ENCODE measurements at regions not wholly inside any gene's neighbourhood (a gene's known extent, or its start where the extent isn't known, plus 50 kb on each side); places are given as distances from the start of the nearest gene placed in this dataset.
"Not testable (repeated sequence)": the region's sequence is repeated elsewhere in the genome, so short reads cannot be mapped to it uniquely, and the experiment has no call there.

DNA sequence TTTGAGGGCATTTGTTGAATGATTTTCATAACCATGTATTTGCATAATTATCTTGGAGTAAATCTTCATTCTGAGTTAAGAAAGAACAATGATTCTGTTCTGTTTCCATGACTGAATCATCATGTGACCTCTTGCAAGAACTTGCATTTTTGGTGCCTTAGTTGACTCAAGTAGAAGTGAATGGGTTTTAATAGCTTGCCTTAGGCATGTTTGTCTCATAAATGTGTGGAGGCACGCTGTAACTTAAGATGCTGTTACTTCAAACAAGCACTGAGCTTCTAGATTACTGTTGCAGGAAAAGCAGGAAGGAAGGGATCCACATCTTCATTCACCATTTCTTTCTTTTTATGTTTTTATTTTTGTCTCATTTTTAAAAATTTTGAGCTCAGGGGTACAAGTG lies 875.8 kb downstream of the PRIM2 start:
- not testable (repeated sequence) for H4K91ac ChIP-seq (ENCODE audit: insufficient read length, low read depth, low read length); H2BK120ac ChIP-seq (ENCODE audit: low read depth, low read length, poor library complexity, severe bottlenecking); H3K23me2 ChIP-seq (ENCODE audit: insufficient read length, low read depth, low read length, poor library complexity, severe bottlenecking); H3K4me1 Mint-ChIP-seq; H2AFZ ChIP-seq (ENCODE audit: low read length); DNase-seq; H2BK20ac ChIP-seq (ENCODE audit: low read depth, low read length, poor library complexity, severe bottlenecking); H3K79me2 ChIP-seq (ENCODE audit: insufficient read depth, low read length); H3K79me1 ChIP-seq (ENCODE audit: insufficient read depth, low read depth, low read length, poor library complexity, severe bottlenecking); H3K14ac ChIP-seq (ENCODE audit: insufficient read depth, low read length); H3K23ac ChIP-seq (ENCODE audit: insufficient read length, low read depth, low read length); H4K5ac ChIP-seq (ENCODE audit: insufficient read length, low read depth, low read length); H3T11ph ChIP-seq (ENCODE audit: low read length); H2AK5ac ChIP-seq (ENCODE audit: insufficient read length, low read length); H2BK15ac ChIP-seq (ENCODE audit: low read depth, low read length); H4K8ac ChIP-seq (replicated peaks; ENCODE audit: insufficient read length, low read depth, low read length); H3K56ac ChIP-seq (ENCODE audit: insufficient read length, low read depth, low read length); H2BK12ac ChIP-seq (ENCODE audit: insufficient read length, low read depth, low read length); H3K27ac ChIP-seq (ENCODE audit: insufficient read length, low read depth, low read length); H3K27ac Mint-ChIP-seq; H3K4me1 ChIP-seq (ENCODE audit: insufficient read depth, low read length); H3K27me3 ChIP-seq (ENCODE audit: insufficient read depth, low read length); H3K4ac ChIP-seq (ENCODE audit: low read depth, low read length); H2BK5ac ChIP-seq (ENCODE audit: insufficient read length, low read length); H3K4me3 Mint-ChIP-seq; H3K4me2 ChIP-seq (ENCODE audit: insufficient read depth, insufficient read length, low read length); H3K36me3 Mint-ChIP-seq (ENCODE audit: insufficient read depth in 1 of 3, low read depth in 3 of 3); H4K20me1 ChIP-seq (ENCODE audit: control insufficient read depth, insufficient read depth, insufficient read length); H3K18ac ChIP-seq (ENCODE audit: insufficient read length, low read depth, low read length); H3K27me3 Mint-ChIP-seq (ENCODE audit: low read depth); H3K9ac ChIP-seq (ENCODE audit: extremely low read depth, insufficient read length, low read length)
- peaks cover 13% of the 10 kb centered on the region for H3K9me3 ChIP-seq (ENCODE audit: control insufficient read depth, low read depth, low read length)
- H3K9me3 Mint-ChIP-seq = peaks cover 46 to 86% of the 10 kb centered on the region in 2 experiments
- WGBS (ENCODE audit: extremely low coverage, insufficient read length, low lambda C conversion rate) = no CpG with 5 or more reads among the region's 1 CpG
